B cell (primary cell): ENCODE measurements at regions not wholly inside any gene's neighbourhood (a gene's known extent, or its start where the extent isn't known, plus 50 kb on each side); places are given as distances from the start of the nearest gene placed in this dataset.

Experiments
- CTCF ChIP-seq: fragments of 200-600 bp; IDR thresholded peaks from one replicate; pipeline ENCODE4 v1.8.0; 2022; ENCODE audit warnings: antibody characterized with exemption, mild to moderate bottlenecking
- EZH2 ChIP-seq: IDR thresholded peaks from 2 replicates; pipeline ENCODE4 v1.6.1; 2012; ENCODE audit warnings: borderline replicate concordance, low read depth, mild to moderate bottlenecking, moderate library complexity, low read length; ENCODE audit not compliant: insufficient read depth, poor library complexity, severe bottlenecking

DNA sequence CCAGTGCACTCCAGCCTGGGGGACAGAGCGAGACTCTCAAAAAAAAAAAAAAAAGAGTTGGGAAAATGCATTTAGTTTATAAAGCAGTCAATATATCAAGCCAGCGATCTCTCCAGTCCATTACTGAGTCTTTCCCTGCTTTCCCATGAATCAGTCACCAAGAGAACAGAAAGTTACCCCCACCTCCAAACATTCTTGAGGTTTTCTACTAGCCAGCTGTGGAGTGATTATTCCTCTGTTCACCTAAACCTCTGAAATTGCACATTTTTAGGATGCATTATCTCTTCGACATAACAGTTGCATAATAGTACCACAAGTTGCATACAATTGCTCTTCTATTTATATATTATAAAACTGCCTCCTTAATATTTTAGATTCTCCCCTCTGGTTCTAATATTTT lies 134.8 kb upstream of the DIO3 start:
- no peak for TF ChIP-seq CTCF
- no peak for TF ChIP-seq EZH2
